ENCODE measurements at regions not wholly inside any gene's neighbourhood (a gene's known extent, or its start where the extent isn't known, plus 50 kb on each side); places are given as distances from the start of the nearest gene placed in this dataset.

DNA sequence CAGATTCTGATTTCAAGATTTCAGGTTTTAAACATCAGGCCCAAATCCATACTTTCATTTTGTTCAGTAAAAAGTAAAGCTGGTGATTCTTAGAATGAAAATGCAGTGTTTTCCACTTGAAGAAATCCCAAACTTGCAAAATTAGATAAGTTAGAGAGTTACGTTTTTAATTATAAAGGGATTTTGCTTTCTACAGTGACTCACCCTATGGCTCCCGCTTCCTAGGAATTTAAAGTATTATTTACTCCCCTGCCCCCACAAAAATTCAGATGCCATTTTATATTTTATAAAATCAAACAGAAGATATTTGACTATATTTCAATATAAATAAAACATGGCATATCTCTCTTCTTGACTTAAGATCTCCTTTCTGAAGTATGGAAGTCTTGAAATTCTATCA, 402.9 kb downstream of the ZSWIM6 start:
- TF ChIP-seq, protein P1, sequence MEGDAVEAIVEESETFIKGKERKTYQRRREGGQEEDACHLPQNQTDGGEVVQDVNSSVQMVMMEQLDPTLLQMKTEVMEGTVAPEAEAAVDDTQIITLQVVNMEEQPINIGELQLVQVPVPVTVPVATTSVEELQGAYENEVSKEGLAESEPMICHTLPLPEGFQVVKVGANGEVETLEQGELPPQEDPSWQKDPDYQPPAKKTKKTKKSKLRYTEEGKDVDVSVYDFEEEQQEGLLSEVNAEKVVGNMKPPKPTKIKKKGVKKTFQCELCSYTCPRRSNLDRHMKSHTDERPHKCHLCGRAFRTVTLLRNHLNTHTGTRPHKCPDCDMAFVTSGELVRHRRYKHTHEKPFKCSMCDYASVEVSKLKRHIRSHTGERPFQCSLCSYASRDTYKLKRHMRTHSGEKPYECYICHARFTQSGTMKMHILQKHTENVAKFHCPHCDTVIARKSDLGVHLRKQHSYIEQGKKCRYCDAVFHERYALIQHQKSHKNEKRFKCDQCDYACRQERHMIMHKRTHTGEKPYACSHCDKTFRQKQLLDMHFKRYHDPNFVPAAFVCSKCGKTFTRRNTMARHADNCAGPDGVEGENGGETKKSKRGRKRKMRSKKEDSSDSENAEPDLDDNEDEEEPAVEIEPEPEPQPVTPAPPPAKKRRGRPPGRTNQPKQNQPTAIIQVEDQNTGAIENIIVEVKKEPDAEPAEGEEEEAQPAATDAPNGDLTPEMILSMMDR (IDR thresholded peaks at IDR 0.05): no peak
- no peak for TF ChIP-seq POLR2A (IDR thresholded peaks at IDR 0.05)
